ENCODE measurements at regions not wholly inside any gene's neighbourhood (a gene's known extent, or its start where the extent isn't known, plus 50 kb on each side); places are given as distances from the start of the nearest gene placed in this dataset.

- no peak for TF ChIP-seq CTCF (IDR thresholded peaks at IDR 0.05)
- TF ChIP-seq POLR2A (IDR thresholded peaks at IDR 0.05), result no peak
These were observed 1021.5 kb upstream of the TMEM132C start for GRCh38 chr12:127245437-127245836.
